ENCODE measurements at regions not wholly inside any gene's neighbourhood (a gene's known extent, or its start where the extent isn't known, plus 50 kb on each side); places are given as distances from the start of the nearest gene placed in this dataset.
"Not testable (repeated sequence)": the region's sequence is repeated elsewhere in the genome, so short reads cannot be mapped to it uniquely, and the experiment has no call there.

- no peak for DNase-seq
Measured at GRCh38 chr11:23885801-23886200, 611.1 kb upstream of the LUZP2 start.

- DNase-seq = not testable (repeated sequence)
Measured at GRCh38 chr11:23887122-23887521, 609.7 kb upstream of the LUZP2 start.

- no peak for DNase-seq
Measured at GRCh38 chr11:23893126-23893525, 603.7 kb upstream of the LUZP2 start.

- no peak for DNase-seq
Measured at GRCh38 chr11:23897453-23898286, 599.2 kb upstream of the LUZP2 start.

- DNase-seq = no peak
Measured at GRCh38 chr11:23903044-23903704, 593.7 kb upstream of the LUZP2 start.

GRCh38 chr11:23919455-23919854, 577.4 kb upstream of the LUZP2 start:
- no peak for DNase-seq

GRCh38 chr11:23923357-23923756, 573.5 kb upstream of the LUZP2 start:
- no peak for DNase-seq

- DNase-seq = no peak
Measured at GRCh38 chr11:23924226-23924625, 572.6 kb upstream of the LUZP2 start.

GRCh38 chr11:23931443-23931842, 565.4 kb upstream of the LUZP2 start:
- DNase-seq = no peak

GRCh38 chr11:23932485-23932898, 564.4 kb upstream of the LUZP2 start:
- DNase-seq = no peak

GRCh38 chr11:23933721-23934120, 563.1 kb upstream of the LUZP2 start:
- no peak for DNase-seq

- DNase-seq = not testable (repeated sequence)
Measured at GRCh38 chr11:23934671-23935270, 562.1 kb upstream of the LUZP2 start.

GRCh38 chr11:23942117-23942815, 554.6 kb upstream of the LUZP2 start:
- DNase-seq = not testable (repeated sequence)

- DNase-seq = no peak
Measured at GRCh38 chr11:23944923-23945322, 551.9 kb upstream of the LUZP2 start.

GRCh38 chr11:23947883-23948282, 549.0 kb upstream of the LUZP2 start:
- no peak for DNase-seq

- no peak for DNase-seq
Measured at GRCh38 chr11:23948851-23949250, 548.0 kb upstream of the LUZP2 start.

GRCh38 chr11:23953951-23954710, 542.7 kb upstream of the LUZP2 start:
- DNase-seq = no peak

- no peak for DNase-seq
Measured at GRCh38 chr11:23954730-23955129, 542.1 kb upstream of the LUZP2 start.

- no peak for DNase-seq
Measured at GRCh38 chr11:23956586-23956985, 540.3 kb upstream of the LUZP2 start.

GRCh38 chr11:23957314-23957713, 539.5 kb upstream of the LUZP2 start:
- DNase-seq = no peak

- DNase-seq = no peak
Measured at GRCh38 chr11:23959462-23959861, 537.4 kb upstream of the LUZP2 start.

GRCh38 chr11:23961503-23962338, 535.1 kb upstream of the LUZP2 start:
- no peak for DNase-seq

Data from NCI-H187 treated with DMSO at 0.1 percent for 48 hours (cell line).